Muscle of back (tissue), 3 donors: ENCODE measurements at regions not wholly inside any gene's neighbourhood (a gene's known extent, or its start where the extent isn't known, plus 50 kb on each side); places are given as distances from the start of the nearest gene placed in this dataset.
"Not testable (repeated sequence)": the region's sequence is repeated elsewhere in the genome, so short reads cannot be mapped to it uniquely, and the experiment has no call there.

ENCODE experiments used
- DNase-seq, 3 donors: peaks; one replicate each; pipeline versions ENCODE4 v3.0.0 to v3.0.0-alpha.2; 2013

DNA sequence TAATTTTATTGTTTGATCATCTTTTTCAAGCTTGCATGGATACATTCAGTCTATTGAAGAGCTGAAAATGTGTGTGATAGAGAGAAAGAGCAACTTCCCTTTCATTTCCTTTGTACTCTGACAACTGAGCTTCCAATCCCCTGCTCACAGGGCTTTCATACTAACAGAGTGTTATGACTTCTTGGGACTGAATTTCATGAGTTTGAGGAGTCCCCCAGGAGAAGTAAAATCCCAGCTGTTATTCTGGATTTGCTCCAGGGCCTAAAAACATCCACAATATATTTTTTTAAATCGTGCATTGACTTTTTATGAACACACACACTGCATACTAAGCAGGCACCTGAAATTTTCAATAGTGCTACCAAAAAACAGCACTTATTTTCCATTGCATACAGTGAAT is 195.8 kb upstream of the CAND1 start:
- DNase-seq, result peak in 1 of 3 donors; percentile 14

DNA sequence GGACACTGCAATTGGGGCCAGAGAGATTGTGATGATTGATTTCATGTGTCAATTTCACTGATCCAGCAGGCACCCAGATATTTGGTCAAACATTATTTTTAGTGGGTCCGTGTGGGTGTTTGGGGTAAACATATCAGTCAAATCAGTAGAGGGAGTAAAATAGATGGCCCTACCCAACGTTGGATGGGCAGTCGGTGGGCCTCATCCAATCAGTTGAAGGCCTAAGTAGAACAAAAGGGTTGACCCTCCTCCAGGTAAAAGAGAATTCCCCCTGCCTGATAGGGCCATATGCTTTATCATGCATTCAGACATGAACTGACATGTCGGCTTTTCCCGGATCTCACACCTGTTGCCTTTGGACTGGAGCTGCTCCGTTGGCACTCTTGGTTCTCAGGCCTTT is 195.1 kb upstream of the CAND1 start:
- no peak for DNase-seq

DNA sequence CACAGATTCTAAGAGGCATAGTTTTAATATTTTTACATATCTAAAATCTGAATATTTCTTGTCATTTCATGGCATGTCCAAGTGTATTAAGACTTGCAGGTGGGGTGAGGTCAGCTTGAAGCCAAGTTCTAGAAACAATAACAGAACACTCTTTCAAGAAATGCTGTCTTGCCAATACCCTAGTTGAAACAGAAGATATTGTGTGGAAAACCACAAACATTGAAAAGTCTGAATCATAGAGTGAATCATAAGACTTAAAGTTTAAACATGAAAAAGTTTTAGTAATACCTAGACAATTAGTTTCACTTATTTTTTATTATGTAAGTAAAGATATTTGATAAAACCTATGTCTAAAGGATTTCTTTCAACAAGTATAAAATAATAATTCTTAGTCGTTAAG is 191.5 kb upstream of the CAND1 start:
- DNase-seq, result no peak

GRCh38 chr12:67078957-67079356 is 190.2 kb upstream of the CAND1 start:
- no peak for DNase-seq

- DNase-seq, result no peak
Observed at GRCh38 chr12:67080637-67081036, 188.5 kb upstream of the CAND1 start.

GRCh38 chr12:67082221-67082620 is 186.9 kb upstream of the CAND1 start:
- DNase-seq, result no peak

GRCh38 chr12:67085699-67086098 is 183.5 kb upstream of the CAND1 start:
- DNase-seq, result no peak

- DNase-seq, result no peak
Observed at GRCh38 chr12:67086116-67086515, 183.0 kb upstream of the CAND1 start.

GRCh38 chr12:67088401-67089118 is 180.6 kb upstream of the CAND1 start:
- DNase-seq, result no peak

DNA sequence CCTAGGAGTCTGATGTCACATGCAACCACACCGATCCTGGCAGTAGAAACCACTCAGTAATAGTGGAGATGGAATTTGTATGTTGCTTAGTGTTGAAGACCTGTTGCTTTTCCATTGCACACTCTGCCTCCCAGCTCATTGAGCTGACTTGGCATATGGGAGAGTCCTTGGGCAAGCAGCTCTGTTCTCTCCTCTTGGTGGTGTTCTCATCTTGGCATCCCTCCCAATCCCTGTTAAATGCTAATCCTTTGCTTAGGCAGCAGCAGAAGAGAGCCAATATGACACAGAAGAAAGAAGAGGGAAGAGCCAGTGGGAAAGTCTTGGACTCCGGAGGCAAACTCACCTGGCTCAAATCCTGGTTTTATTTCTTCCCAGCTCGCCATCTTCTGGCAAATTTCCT is 178.0 kb upstream of the CAND1 start:
- no peak for DNase-seq

GRCh38 chr12:67091678-67092077 is 177.5 kb upstream of the CAND1 start:
- DNase-seq, result no peak

GRCh38 chr12:67092934-67093333 is 176.2 kb upstream of the CAND1 start:
- not testable (repeated sequence) for DNase-seq

GRCh38 chr12:67096533-67097318 is 172.4 kb upstream of the CAND1 start:
- no peak for DNase-seq

GRCh38 chr12:67099858-67100257 is 169.3 kb upstream of the CAND1 start:
- no peak for DNase-seq

DNA sequence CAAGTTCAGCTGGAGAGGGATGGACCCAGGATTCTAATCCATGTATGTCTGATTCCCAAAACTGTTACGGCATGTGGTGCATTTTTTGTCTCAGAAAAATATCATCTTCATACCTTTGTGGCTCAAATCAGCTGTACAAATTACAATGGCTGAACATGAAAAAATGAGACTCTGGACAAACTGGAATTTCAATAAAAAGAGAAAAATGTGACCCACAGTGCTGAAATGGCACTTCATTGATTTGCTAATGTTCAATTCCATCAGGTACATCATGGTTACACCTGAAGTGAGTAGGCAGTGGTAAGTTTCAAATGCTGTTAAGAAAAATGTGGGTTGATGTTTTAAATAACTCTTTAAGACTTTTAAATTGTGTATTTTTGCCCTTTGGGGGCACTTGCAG is 165.6 kb upstream of the CAND1 start:
- no peak for DNase-seq

GRCh38 chr12:67107235-67107634 is 161.9 kb upstream of the CAND1 start:
- DNase-seq, result no peak

DNA sequence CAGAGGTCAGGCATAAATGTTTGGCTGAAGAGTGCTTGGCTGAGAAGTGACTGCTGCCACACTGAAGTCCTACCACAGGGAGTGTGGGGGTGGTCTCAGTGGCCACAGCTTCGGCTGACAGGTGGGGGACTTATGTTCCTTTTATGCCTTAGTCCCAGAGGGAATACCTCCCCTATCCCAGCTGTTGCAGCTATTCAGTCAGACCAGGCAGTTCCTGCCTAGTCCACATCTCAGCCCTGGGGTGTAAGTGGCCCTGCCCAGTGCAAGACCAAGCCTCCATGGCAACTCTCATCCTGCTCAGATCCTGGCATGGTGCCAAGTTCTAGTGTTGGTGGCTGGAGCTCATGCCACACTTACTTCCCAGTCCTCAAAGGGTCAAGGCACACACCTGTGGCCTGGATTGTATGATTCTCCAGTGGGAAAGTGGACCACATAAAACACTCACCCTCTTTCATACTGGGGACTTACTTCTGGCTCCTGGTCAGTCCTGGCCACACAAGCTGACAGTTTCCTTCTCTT is 161.3 kb upstream of the CAND1 start:
- DNase-seq, result no peak

DNA sequence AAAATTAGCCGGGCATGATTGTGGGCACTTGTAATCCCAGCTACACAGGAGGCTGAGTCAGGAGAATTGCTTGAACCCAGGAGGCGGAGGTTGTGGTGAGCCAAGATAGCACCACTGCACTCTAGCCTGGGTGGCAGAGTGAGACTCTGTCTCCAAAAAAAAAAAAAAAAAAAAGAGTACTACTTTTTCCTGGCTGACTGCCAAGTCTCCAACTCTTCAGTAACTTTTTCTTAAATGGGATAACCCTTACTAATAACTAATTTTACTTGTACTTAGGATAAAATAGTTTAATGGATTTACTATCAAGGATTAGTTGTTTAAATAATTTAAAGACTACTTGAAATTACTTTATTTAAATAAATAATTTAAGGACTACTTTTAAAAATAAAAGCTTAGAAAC is 158.8 kb upstream of the CAND1 start:
- DNase-seq, result peak in 1 of 3 donors; percentile 2

GRCh38 chr12:67111182-67111581 is 158.0 kb upstream of the CAND1 start:
- DNase-seq, result no peak

- no peak for DNase-seq
Observed at GRCh38 chr12:67112586-67112985, 156.6 kb upstream of the CAND1 start.

DNA sequence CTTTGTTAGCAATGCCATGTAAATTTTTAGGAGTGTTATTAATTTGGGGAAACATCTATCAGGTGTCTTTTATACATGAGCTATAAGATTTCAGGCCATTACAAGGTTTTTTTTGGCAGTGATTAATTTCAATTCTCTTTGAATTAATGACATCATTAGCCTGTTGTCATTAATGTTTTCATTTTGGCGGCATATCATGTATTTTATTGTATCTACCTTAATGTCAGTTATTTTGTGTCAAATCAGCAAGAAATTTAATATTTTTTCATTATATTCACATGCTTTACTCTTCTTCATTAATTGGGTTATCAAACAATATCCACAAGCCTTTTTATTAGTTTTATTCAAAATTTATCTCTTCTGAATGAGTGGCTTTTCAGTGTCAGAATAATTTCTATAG is 153.0 kb upstream of the CAND1 start:
- DNase-seq, result no peak

DNA sequence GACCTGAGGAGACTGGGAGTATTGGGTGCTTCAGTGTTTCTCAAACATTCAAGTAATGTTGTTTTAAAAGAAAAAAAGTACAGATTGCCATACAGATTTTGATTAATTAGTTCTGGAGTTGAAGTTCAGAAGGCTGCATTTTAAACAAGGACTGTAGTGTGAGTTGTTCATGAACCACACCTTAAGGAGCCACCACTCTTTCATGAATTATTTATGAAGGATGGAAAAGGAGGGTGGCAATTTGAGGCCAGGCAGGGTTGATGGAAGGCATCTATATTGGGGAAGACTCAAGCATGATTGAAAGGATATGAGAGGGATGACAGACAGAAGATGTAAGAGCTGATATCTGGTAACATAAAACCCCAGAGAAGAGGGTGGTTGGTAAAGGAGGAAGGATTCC is 146.6 kb upstream of the CAND1 start:
- no peak for DNase-seq

- DNase-seq, result no peak
Observed at GRCh38 chr12:67137256-67137655, 131.9 kb upstream of the CAND1 start.
